H9 (cell line): ENCODE measurements at regions not wholly inside any gene's neighbourhood (a gene's known extent, or its start where the extent isn't known, plus 50 kb on each side); places are given as distances from the start of the nearest gene placed in this dataset.

Source experiments
- DNase-seq: peaks from one replicate; pipeline ENCODE4 v3.0.0-alpha.2; 2017
- H2AFZ ChIP-seq: one replicate; pipeline ENCODE4 v1.6.1; 2013; ENCODE audit warnings: mild to moderate bottlenecking, low read length, control low read depth, moderate library complexity
- H2AK5ac ChIP-seq: 2 replicates; pipeline ENCODE4 v1.6.1; 2013; ENCODE audit warnings: low read length, control low read depth, mixed read lengths; ENCODE audit not compliant: insufficient read length
- H2BK120ac ChIP-seq: one replicate; pipeline ENCODE4 v1.6.1; 2013; ENCODE audit warnings: low read depth, mild to moderate bottlenecking, low read length, control low read depth, inconsistent platforms; ENCODE audit not compliant: poor library complexity, severe bottlenecking
- H2BK12ac ChIP-seq: 2 replicates; pipeline ENCODE4 v1.6.1; 2013; ENCODE audit warnings: low read length, control low read depth, mixed read lengths, low read depth; ENCODE audit not compliant: insufficient read length
- H2BK15ac ChIP-seq: 2 replicates; pipeline ENCODE4 v1.6.1; 2013; ENCODE audit warnings: low read depth, low read length, control low read depth
- H2BK20ac ChIP-seq: one replicate; pipeline ENCODE4 v1.6.1; 2013; ENCODE audit warnings: low read depth, mild to moderate bottlenecking, low read length, control low read depth, inconsistent platforms; ENCODE audit not compliant: poor library complexity, severe bottlenecking
- H2BK5ac ChIP-seq: 2 replicates; pipeline ENCODE4 v1.6.1; 2013; ENCODE audit warnings: low read length, control low read depth, mixed read lengths; ENCODE audit not compliant: insufficient read length
- H3K14ac ChIP-seq: 2 replicates; pipeline ENCODE4 v1.6.1; 2013; ENCODE audit warnings: low read length, control low read depth; ENCODE audit not compliant: insufficient read depth
- H3K18ac ChIP-seq: 2 replicates; pipeline ENCODE4 v1.6.1; 2013; ENCODE audit warnings: low read depth, mild to moderate bottlenecking, mixed read lengths, low read length, control low read depth; ENCODE audit not compliant: insufficient read length
- H3K23ac ChIP-seq: 2 replicates; pipeline ENCODE4 v1.6.1; 2013; ENCODE audit warnings: low read length, control low read depth, mixed read lengths, low read depth; ENCODE audit not compliant: insufficient read length
- H3K23me2 ChIP-seq: 2 replicates; pipeline ENCODE4 v1.6.1; 2013; ENCODE audit warnings: low read depth, mild to moderate bottlenecking, mixed read lengths, low read length, control low read depth; ENCODE audit not compliant: insufficient read length, poor library complexity, severe bottlenecking
- H3K27ac ChIP-seq: 2 replicates; pipeline ENCODE4 v1.5.1; 2013; ENCODE audit warnings: low read length, control low read depth, mixed read lengths, low read depth; ENCODE audit not compliant: insufficient read length
- H3K27me3 ChIP-seq: 2 replicates; pipeline ENCODE4 v1.6.1; 2013; ENCODE audit warnings: low read length, control low read depth, inconsistent platforms; ENCODE audit not compliant: insufficient read depth
- H3K4ac ChIP-seq: 2 replicates; pipeline ENCODE4 v1.6.1; 2013; ENCODE audit warnings: low read depth, mild to moderate bottlenecking, control low read depth, inconsistent platforms, low read length, moderate library complexity
- H3K4me1 ChIP-seq: 2 replicates; pipeline ENCODE4 v1.6.1; 2013; ENCODE audit warnings: low read length, control low read depth, inconsistent platforms; ENCODE audit not compliant: insufficient read depth
- H3K4me2 ChIP-seq: 2 replicates; pipeline ENCODE4 v1.6.1; 2013; ENCODE audit warnings: low read length, control low read depth, mixed read lengths; ENCODE audit not compliant: insufficient read length, insufficient read depth
- H3K56ac ChIP-seq: 2 replicates; pipeline ENCODE4 v1.6.1; 2013; ENCODE audit warnings: low read depth, mild to moderate bottlenecking, mixed read lengths, low read length, control low read depth; ENCODE audit not compliant: insufficient read length
- H3K79me1 ChIP-seq: 2 replicates; pipeline ENCODE4 v1.6.1; 2013; ENCODE audit warnings: low read depth, mild to moderate bottlenecking, moderate library complexity, low read length, control low read depth, inconsistent platforms; ENCODE audit not compliant: insufficient read depth, poor library complexity, severe bottlenecking
- H3K79me2 ChIP-seq: 2 replicates; pipeline ENCODE4 v1.6.1; 2013; ENCODE audit warnings: low read length, control low read depth, inconsistent platforms; ENCODE audit not compliant: insufficient read depth
- H3K9ac ChIP-seq: 2 replicates; pipeline ENCODE4 v1.6.1; 2013; ENCODE audit warnings: low read length, control low read depth, mixed read lengths; ENCODE audit not compliant: insufficient read length; ENCODE audit errors: extremely low read depth
- H3K9me3 ChIP-seq: one replicate; pipeline ENCODE4 v1.6.1; 2013; ENCODE audit warnings: low read depth, low read length, inconsistent platforms; ENCODE audit not compliant: control insufficient read depth
- H3T11ph ChIP-seq: one replicate; pipeline ENCODE4 v1.6.1; 2013; ENCODE audit warnings: mild to moderate bottlenecking, low read length, control low read depth, inconsistent platforms
- H4K20me1 ChIP-seq: one replicate; pipeline ENCODE4 v1.6.1; 2013; ENCODE audit not compliant: control insufficient read depth, insufficient read length, insufficient read depth
- H4K5ac ChIP-seq: 2 replicates; pipeline ENCODE4 v1.6.1; 2013; ENCODE audit warnings: low read depth, mild to moderate bottlenecking, mixed read lengths, low read length, control low read depth; ENCODE audit not compliant: insufficient read length
- H4K8ac ChIP-seq: replicated peaks from 2 replicates; pipeline ENCODE4 v1.6.1; 2013; ENCODE audit warnings: low read length, control low read depth, mixed read lengths, low read depth; ENCODE audit not compliant: insufficient read length
- H4K91ac ChIP-seq: 2 replicates; pipeline ENCODE4 v1.6.1; 2013; ENCODE audit warnings: low read depth, mild to moderate bottlenecking, moderate library complexity, mixed read lengths, low read length, control low read depth; ENCODE audit not compliant: insufficient read length
- H3K27ac Mint-ChIP-seq, 3 experiments: 2 replicates in 2 of 3; 3 replicates in 1 of 3; pipeline ENCODE4 v1.8.0; 2020 to 2021; ENCODE audit warnings: mixed read lengths in 3 of 3, mild to moderate bottlenecking in 1 of 3, moderate library complexity in 1 of 3
- H3K27me3 Mint-ChIP-seq: 2 replicates; pipeline ENCODE4 v1.8.0; 2021; ENCODE audit warnings: low read depth, mild to moderate bottlenecking, moderate library complexity, mixed read lengths
- H3K36me3 Mint-ChIP-seq, 3 experiments: 2 replicates in 2 of 3; 3 replicates in 1 of 3; pipeline ENCODE4 v1.8.0; 2020 to 2021; ENCODE audit warnings: low read depth in 3 of 3, mixed read lengths in 3 of 3; ENCODE audit not compliant: insufficient read depth in 1 of 3
- H3K4me1 Mint-ChIP-seq, 2 experiments: 2 replicates each; pipeline ENCODE4 v1.8.0; 2020; ENCODE audit warnings: mixed read lengths in 2 of 2
- H3K4me3 Mint-ChIP-seq, 2 experiments: 2 replicates in 1 of 2; 3 replicates in 1 of 2; pipeline ENCODE4 v1.8.0; 2020 to 2021; ENCODE audit warnings: mild to moderate bottlenecking in 2 of 2, mixed read lengths in 2 of 2, moderate library complexity in 1 of 2
- H3K9me3 Mint-ChIP-seq, 2 experiments: 2 replicates in 1 of 2; 3 replicates in 1 of 2; pipeline ENCODE4 v1.8.0; 2020; ENCODE audit warnings: mild to moderate bottlenecking in 2 of 2, mixed read lengths in 2 of 2, moderate library complexity in 1 of 2
- WGBS: extraction: QIAGEN DNeasy Blood & Tissue Kit; methylation state at CpG from one replicate; pipeline ENCODE4 v1.1.7; 2013; ENCODE audit warnings: missing lambda C conversion rate, low lambda C conversion rate, mixed read lengths; ENCODE audit not compliant: insufficient read length; ENCODE audit errors: extremely low coverage; 5-methylcytosine and 5-hydroxymethylcytosine counted together
- TF ChIP-seq, protein P1 (sequence below): fragments of 200-600 bp; sonication (generic); conservative IDR thresholded peaks from 3 replicates; pipeline ENCODE4 v1.8.0; 2021; ENCODE audit warnings: antibody characterized with exemption, mild to moderate bottlenecking

DNA sequence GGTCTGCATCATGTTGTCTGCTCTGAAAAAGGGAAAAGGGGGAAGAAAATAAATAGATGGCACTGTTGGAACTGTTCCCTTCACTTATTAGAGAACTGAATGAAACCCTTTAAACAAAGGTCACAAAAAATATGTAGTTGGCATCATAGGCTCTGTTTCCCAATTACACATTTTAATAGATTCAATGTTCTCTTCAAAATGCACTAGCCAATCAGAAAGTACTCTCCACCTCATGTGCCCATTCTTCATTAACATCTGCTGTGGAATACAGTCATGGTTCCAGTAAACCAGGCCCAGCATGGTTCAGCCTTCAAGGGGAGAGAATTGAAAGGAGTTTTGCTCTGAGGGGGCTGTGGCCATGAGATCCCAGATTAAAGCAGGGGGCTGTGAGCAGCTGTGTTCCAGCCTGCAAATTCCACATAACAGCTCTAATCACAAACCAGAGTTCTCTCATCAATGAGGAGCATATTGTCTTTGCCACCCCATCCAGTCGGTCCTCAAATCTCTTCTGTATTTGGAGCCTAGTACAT is 165.9 kb upstream of the CREB1 start:
- DNase-seq = no peak
- H4K8ac ChIP-seq = no peak overlapping the region
- TF ChIP-seq, protein P1, sequence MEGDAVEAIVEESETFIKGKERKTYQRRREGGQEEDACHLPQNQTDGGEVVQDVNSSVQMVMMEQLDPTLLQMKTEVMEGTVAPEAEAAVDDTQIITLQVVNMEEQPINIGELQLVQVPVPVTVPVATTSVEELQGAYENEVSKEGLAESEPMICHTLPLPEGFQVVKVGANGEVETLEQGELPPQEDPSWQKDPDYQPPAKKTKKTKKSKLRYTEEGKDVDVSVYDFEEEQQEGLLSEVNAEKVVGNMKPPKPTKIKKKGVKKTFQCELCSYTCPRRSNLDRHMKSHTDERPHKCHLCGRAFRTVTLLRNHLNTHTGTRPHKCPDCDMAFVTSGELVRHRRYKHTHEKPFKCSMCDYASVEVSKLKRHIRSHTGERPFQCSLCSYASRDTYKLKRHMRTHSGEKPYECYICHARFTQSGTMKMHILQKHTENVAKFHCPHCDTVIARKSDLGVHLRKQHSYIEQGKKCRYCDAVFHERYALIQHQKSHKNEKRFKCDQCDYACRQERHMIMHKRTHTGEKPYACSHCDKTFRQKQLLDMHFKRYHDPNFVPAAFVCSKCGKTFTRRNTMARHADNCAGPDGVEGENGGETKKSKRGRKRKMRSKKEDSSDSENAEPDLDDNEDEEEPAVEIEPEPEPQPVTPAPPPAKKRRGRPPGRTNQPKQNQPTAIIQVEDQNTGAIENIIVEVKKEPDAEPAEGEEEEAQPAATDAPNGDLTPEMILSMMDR = no peak
- Mint-ChIP-seq H3K27ac (no peak overlapping the region), H3K9me3 (peaks cover 0 to 4% of the 10 kb centered on the region in 2 experiments; a peak in 3 of 5 replicates), H3K27me3 (no peaks in the 10 kb centered on the region), H3K4me1 (peaks cover 3 to 9% of the 10 kb centered on the region in 2 experiments), H3K36me3 (peaks cover 0 to 4% (median 0%) of the 10 kb centered on the region in 3 experiments; a peak in 2 of 7 replicates), H3K4me3 (no peak overlapping the region)
- no peak overlapping the region for H3K27ac ChIP-seq
- H2AK5ac ChIP-seq = no peak overlapping the region
- H2AFZ ChIP-seq = no peak overlapping the region
- no peaks in the 10 kb centered on the region for H3K79me2 ChIP-seq
- H3K4me2 ChIP-seq = no peak overlapping the region
- H4K5ac ChIP-seq = no peak overlapping the region
- no peak overlapping the region for H3K4ac ChIP-seq
- H2BK120ac ChIP-seq = no peak overlapping the region
- H2BK5ac ChIP-seq = no peak overlapping the region
- no peak overlapping the region for H4K91ac ChIP-seq
- no peak overlapping the region for H3T11ph ChIP-seq
- H2BK15ac ChIP-seq = no peak overlapping the region
- no peaks in the 10 kb centered on the region for H3K79me1 ChIP-seq
- H3K23me2 ChIP-seq = no peaks in the 10 kb centered on the region
- H3K4me1 ChIP-seq = peaks cover 4% of the 10 kb centered on the region; the same call in 1 of the 2 replicates
- no peaks in the 10 kb centered on the region for H3K27me3 ChIP-seq
- no peaks in the 10 kb centered on the region for H4K20me1 ChIP-seq
- H2BK12ac ChIP-seq = no peak overlapping the region
- H3K14ac ChIP-seq = no peak overlapping the region
- no CpG with 5 or more reads among the region's 1 CpG for WGBS
- H3K9ac ChIP-seq = no peak overlapping the region
- H3K9me3 ChIP-seq = no peaks in the 10 kb centered on the region
- H2BK20ac ChIP-seq = no peak overlapping the region
- H3K56ac ChIP-seq = no peak overlapping the region
- no peak overlapping the region for H3K23ac ChIP-seq
- no peak overlapping the region for H3K18ac ChIP-seq
